ENCODE measurements at regions not wholly inside any gene's neighbourhood (a gene's known extent, or its start where the extent isn't known, plus 50 kb on each side); places are given as distances from the start of the nearest gene placed in this dataset.

DNA sequence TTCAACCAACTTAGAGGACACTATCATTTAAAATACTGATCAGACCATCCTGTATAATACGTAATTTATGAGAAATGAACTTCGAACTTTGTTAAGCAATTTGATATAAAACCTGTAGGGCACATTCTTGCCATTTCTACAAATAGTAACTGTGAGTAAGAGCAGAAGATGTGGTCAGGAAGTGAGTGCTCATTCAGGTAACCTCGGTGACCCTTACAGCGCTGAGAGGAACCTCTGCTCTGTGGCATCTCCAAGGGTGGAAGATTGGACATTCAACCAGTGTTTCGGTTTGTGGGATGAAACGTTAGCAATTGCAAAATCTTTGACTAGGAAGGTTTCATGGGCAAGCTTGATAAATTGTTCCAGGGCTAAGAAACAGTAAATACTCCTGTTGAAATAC lies 194.8 kb upstream of the IRX2 start:
- no peaks in the 10 kb centered on the region for H3K36me3 ChIP-seq (ENCODE audit: control insufficient read depth, insufficient read depth, low read length)
- H3K4me3 ChIP-seq (ENCODE audit: low read depth, low read length), result no peak overlapping the region
- no peak for DNase-seq (ENCODE audit: low read depth)
- TF ChIP-seq, protein P1, sequence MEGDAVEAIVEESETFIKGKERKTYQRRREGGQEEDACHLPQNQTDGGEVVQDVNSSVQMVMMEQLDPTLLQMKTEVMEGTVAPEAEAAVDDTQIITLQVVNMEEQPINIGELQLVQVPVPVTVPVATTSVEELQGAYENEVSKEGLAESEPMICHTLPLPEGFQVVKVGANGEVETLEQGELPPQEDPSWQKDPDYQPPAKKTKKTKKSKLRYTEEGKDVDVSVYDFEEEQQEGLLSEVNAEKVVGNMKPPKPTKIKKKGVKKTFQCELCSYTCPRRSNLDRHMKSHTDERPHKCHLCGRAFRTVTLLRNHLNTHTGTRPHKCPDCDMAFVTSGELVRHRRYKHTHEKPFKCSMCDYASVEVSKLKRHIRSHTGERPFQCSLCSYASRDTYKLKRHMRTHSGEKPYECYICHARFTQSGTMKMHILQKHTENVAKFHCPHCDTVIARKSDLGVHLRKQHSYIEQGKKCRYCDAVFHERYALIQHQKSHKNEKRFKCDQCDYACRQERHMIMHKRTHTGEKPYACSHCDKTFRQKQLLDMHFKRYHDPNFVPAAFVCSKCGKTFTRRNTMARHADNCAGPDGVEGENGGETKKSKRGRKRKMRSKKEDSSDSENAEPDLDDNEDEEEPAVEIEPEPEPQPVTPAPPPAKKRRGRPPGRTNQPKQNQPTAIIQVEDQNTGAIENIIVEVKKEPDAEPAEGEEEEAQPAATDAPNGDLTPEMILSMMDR (IDR thresholded peaks at IDR 0.05; ENCODE audit: insufficient read depth, low read length, severe bottlenecking), result no peak
- H3K27me3 ChIP-seq (ENCODE audit: control insufficient read depth, insufficient read depth, low read length), result no peaks in the 10 kb centered on the region
- no peak for FAIRE-seq

DNA sequence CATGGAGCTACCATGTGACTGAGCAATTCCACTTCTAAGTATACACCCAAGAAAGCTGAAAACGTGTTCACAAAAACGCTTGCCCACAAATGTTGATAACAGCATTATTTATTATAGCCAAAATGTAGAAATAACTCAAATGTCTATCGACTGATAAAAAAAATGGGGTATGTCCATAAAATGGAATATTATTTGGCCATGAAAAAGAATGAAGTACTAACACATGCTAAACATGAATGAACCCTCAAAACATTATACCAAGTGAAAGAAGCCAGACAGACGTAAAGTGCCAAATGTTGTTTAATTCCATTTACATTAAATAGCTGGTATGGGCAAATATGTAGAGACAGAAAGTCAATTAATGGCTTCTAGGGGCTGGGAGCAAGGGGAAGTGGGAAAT lies 184.9 kb upstream of the IRX2 start:
- TF ChIP-seq, protein P1 (IDR thresholded peaks at IDR 0.05; ENCODE audit: insufficient read depth, low read length, severe bottlenecking), result no peak
- no peak for DNase-seq (ENCODE audit: low read depth)
- no peak for FAIRE-seq
- H3K4me3 ChIP-seq (ENCODE audit: low read depth, low read length), result no peak overlapping the region
- H3K36me3 ChIP-seq (ENCODE audit: control insufficient read depth, insufficient read depth, low read length), result no peaks in the 10 kb centered on the region
- H3K27me3 ChIP-seq (ENCODE audit: control insufficient read depth, insufficient read depth, low read length), result no peaks in the 10 kb centered on the region

DNA sequence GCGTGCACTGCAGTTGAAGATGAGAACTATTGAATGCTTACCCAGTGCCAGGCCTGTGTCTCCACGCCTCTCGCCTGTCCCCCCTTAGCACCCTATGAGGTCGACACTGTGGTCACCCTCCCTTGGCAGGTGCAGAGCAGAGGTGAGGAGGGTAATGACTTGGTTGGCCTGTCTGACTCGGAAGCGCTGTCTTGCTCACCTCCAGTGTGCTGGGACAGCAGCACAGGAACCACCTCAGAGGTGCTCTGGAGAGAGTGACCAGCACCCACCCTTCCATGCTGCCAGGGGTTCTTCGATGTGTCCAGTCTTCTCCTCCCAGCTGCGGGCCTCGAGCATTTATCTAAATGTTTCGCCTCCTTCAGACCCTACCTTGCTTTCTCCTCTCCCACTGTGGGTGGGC lies 178.3 kb upstream of the IRX2 start:
- TF ChIP-seq, protein P1 (IDR thresholded peaks at IDR 0.05; ENCODE audit: insufficient read depth, low read length, severe bottlenecking), result no peak
- H3K27me3 ChIP-seq (ENCODE audit: control insufficient read depth, insufficient read depth, low read length), result no peaks in the 10 kb centered on the region
- FAIRE-seq (no peak), DNase-seq (ENCODE audit: low read depth) (no peak)
- H3K4me3 ChIP-seq (ENCODE audit: low read depth, low read length), result no peak overlapping the region
- H3K36me3 ChIP-seq (ENCODE audit: control insufficient read depth, insufficient read depth, low read length), result no peaks in the 10 kb centered on the region

DNA sequence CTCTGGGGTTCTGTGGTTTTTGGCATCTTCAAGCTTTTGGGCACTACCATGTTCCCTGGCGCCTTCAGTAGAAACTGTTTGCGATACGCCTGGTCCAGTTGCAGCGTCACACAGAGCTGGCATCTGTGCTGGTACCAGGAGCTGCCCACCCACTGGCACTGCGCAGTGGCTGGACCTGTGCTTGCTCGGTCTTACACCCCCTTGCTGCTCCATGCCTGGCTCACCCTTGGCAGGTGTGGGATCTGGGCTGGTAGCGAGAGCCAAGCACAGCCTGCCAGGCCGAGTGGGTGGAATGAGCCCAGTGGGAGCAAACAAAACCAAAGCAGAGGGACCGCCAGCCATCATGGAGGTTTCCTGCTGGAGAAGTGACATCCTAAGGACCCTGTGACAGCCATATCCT lies 170.2 kb upstream of the IRX2 start:
- H3K27me3 ChIP-seq (ENCODE audit: control insufficient read depth, insufficient read depth, low read length), result no peaks in the 10 kb centered on the region
- TF ChIP-seq, protein P1 (IDR thresholded peaks at IDR 0.05; ENCODE audit: insufficient read depth, low read length, severe bottlenecking), result no peak
- FAIRE-seq, result no peak
- no peaks in the 10 kb centered on the region for H3K36me3 ChIP-seq (ENCODE audit: control insufficient read depth, insufficient read depth, low read length)
- no peak overlapping the region for H3K4me3 ChIP-seq (ENCODE audit: low read depth, low read length)
- no peak for DNase-seq (ENCODE audit: low read depth)

DNA sequence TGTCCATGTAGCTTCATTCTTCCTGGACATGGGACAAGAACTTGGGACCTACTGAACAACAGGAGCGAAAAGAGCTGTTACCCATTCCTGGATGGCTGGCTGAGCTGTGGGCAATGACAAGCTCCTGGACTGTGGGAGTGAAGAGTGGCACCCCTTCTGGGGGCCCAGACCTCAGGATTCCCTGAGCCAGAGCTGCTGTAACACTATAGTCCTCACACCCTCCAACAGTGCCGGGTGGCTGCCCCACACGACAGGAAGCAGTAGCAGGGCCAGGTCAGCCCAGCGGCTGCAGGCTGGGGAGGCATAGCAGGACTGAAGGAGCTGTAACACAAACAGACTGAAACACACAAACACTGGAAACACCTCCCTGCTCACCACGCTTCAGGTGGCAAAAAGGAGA lies 169.7 kb upstream of the IRX2 start:
- H3K36me3 ChIP-seq (ENCODE audit: control insufficient read depth, insufficient read depth, low read length), result no peaks in the 10 kb centered on the region
- no peak overlapping the region for H3K4me3 ChIP-seq (ENCODE audit: low read depth, low read length)
- DNase-seq (ENCODE audit: low read depth) (no peak), FAIRE-seq (peak; percentile 18)
- no peaks in the 10 kb centered on the region for H3K27me3 ChIP-seq (ENCODE audit: control insufficient read depth, insufficient read depth, low read length)
- TF ChIP-seq, protein P1 (IDR thresholded peaks at IDR 0.05; ENCODE audit: insufficient read depth, low read length, severe bottlenecking), result no peak

DNA sequence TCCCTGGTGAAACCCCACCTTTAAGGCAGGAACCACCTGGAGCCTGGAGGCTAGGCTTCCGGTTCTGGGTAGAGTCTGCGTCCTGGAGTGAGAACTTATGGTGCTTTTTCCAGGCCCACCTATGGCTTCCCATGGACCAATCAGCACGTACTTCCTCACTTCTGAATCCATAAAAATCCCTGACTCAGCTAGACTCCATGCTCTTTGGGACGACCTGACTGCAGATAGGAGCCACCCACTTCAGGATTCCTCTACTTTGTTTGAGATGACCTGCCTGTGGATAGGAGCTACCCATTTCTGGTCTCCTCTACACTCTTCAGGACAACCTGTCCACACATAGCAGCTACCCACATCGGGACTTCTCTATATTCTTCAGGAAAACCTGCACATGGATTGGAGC lies 168.8 kb upstream of the IRX2 start:
- Histone ChIP-seq H3K27me3 (ENCODE audit: control insufficient read depth, insufficient read depth, low read length) (no peaks in the 10 kb centered on the region), H3K4me3 (ENCODE audit: low read depth, low read length) (no peak overlapping the region), H3K36me3 (ENCODE audit: control insufficient read depth, insufficient read depth, low read length) (no peaks in the 10 kb centered on the region)
- no peak for FAIRE-seq
- TF ChIP-seq, protein P1 (IDR thresholded peaks at IDR 0.05; ENCODE audit: insufficient read depth, low read length, severe bottlenecking), result no peak
- no peak for DNase-seq (ENCODE audit: low read depth)
